HG03558 (cell line): ENCODE measurements at regions not wholly inside any gene's neighbourhood (a gene's known extent, or its start where the extent isn't known, plus 50 kb on each side); places are given as distances from the start of the nearest gene placed in this dataset.
"Not testable (repeated sequence)": the region's sequence is repeated elsewhere in the genome, so short reads cannot be mapped to it uniquely, and the experiment has no call there.

Source experiments
- ATAC-seq: cut with Tn5 transposase; IDR thresholded peaks from one replicate; pipeline ENCODE4 v1.9.1; 2021; ENCODE audit warnings: moderate number of reproducible peaks; ENCODE audit not compliant: unreplicated experiment; ENCODE audit errors: extremely low read depth

GRCh38 chr2:20112361-20112760 lies 60.9 kb upstream of the LAPTM4A start:
- not testable (repeated sequence) for ATAC-seq

- ATAC-seq: no peak
Measured at GRCh38 chr2:20111311-20112131, 60.1 kb upstream of the LAPTM4A start.

GRCh38 chr2:20110876-20111275 lies 59.4 kb upstream of the LAPTM4A start:
- no peak for ATAC-seq

- ATAC-seq: no peak
Measured at GRCh38 chr2:20110383-20110782, 59.0 kb upstream of the LAPTM4A start.

GRCh38 chr2:20108655-20109396 lies 57.4 kb upstream of the LAPTM4A start:
- no peak for ATAC-seq

- no peak for ATAC-seq
Measured at GRCh38 chr2:20107776-20108175, 56.3 kb upstream of the LAPTM4A start.

- no peak for ATAC-seq
Measured at GRCh38 chr2:20107352-20107751, 55.9 kb upstream of the LAPTM4A start.

GRCh38 chr2:20106746-20107145 lies 55.3 kb upstream of the LAPTM4A start:
- no peak for ATAC-seq

GRCh38 chr2:20104900-20105545 lies 53.6 kb upstream of the LAPTM4A start:
- ATAC-seq: no peak

GRCh38 chr2:20103530-20103929 lies 52.1 kb upstream of the LAPTM4A start:
- ATAC-seq: no peak
